Stimulated activated CD8-positive, alpha-beta memory T cell treated with anti-CD3 and anti-CD28 coated beads, Interleukin-4, amount 100 ng/mL, for 24 hours (primary cell): ENCODE measurements at regions not wholly inside any gene's neighbourhood (a gene's known extent, or its start where the extent isn't known, plus 50 kb on each side); places are given as distances from the start of the nearest gene placed in this dataset.

Experiments
- DNase-seq: peaks from one replicate; pipeline ENCODE4 v3.0.0-alpha.2; 2020; ENCODE audit warnings: low read depth

- no peak for DNase-seq
These were observed 334.1 kb downstream of the RPS24 start for GRCh38 chr10:78367751-78368150.

GRCh38 chr10:78371136-78371535, 337.5 kb downstream of the RPS24 start:
- no peak for DNase-seq

GRCh38 chr10:78372806-78373205, 339.1 kb downstream of the RPS24 start:
- DNase-seq: no peak

- DNase-seq: no peak
These were observed 340.8 kb downstream of the RPS24 start for GRCh38 chr10:78374331-78375028.

GRCh38 chr10:78375854-78376785, 342.5 kb downstream of the RPS24 start:
- no peak for DNase-seq

GRCh38 chr10:78377356-78377755, 343.7 kb downstream of the RPS24 start:
- DNase-seq: no peak

GRCh38 chr10:78378192-78378591, 344.5 kb downstream of the RPS24 start:
- no peak for DNase-seq

GRCh38 chr10:78381107-78381506, 347.4 kb downstream of the RPS24 start:
- no peak for DNase-seq

- no peak for DNase-seq
These were observed 348.4 kb downstream of the RPS24 start for GRCh38 chr10:78382047-78382446.

GRCh38 chr10:78382772-78383171, 349.1 kb downstream of the RPS24 start:
- no peak for DNase-seq

- DNase-seq: no peak
These were observed 349.9 kb downstream of the RPS24 start for GRCh38 chr10:78383378-78384048.

- no peak for DNase-seq
These were observed 350.4 kb downstream of the RPS24 start for GRCh38 chr10:78384049-78384431.

GRCh38 chr10:78385599-78385998, 351.9 kb downstream of the RPS24 start:
- no peak for DNase-seq

- no peak for DNase-seq
These were observed 352.8 kb downstream of the RPS24 start for GRCh38 chr10:78386509-78386908.

GRCh38 chr10:78388331-78389050, 354.8 kb downstream of the RPS24 start:
- no peak for DNase-seq

GRCh38 chr10:78389419-78389818, 355.8 kb downstream of the RPS24 start:
- DNase-seq: no peak

- no peak for DNase-seq
These were observed 356.4 kb downstream of the RPS24 start for GRCh38 chr10:78390051-78390450.

GRCh38 chr10:78390817-78391216, 357.2 kb downstream of the RPS24 start:
- no peak for DNase-seq

GRCh38 chr10:78391585-78391984, 357.9 kb downstream of the RPS24 start:
- no peak for DNase-seq

- DNase-seq: no peak
These were observed 358.5 kb downstream of the RPS24 start for GRCh38 chr10:78392197-78392596.

GRCh38 chr10:78393094-78393493, 359.4 kb downstream of the RPS24 start:
- DNase-seq: no peak

- DNase-seq: no peak
These were observed 360.4 kb downstream of the RPS24 start for GRCh38 chr10:78394047-78394446.
